H1 (cell line): ENCODE measurements at regions not wholly inside any gene's neighbourhood (a gene's known extent, or its start where the extent isn't known, plus 50 kb on each side); places are given as distances from the start of the nearest gene placed in this dataset.

ENCODE experiments used
- CHD1 ChIP-seq: IDR thresholded peaks from 2 replicates; pipeline ENCODE4 v1.6.1; 2012; ENCODE audit warnings: low read depth, low read length, improper control_type of control experiment
- NRF1 ChIP-seq: IDR thresholded peaks from 2 replicates; pipeline ENCODE4 v1.6.1; 2011; ENCODE audit warnings: mild to moderate bottlenecking, low read depth, low read length, improper control_type of control experiment
- SIRT6 ChIP-seq: IDR thresholded peaks from one replicate; pipeline ENCODE4 v1.7.1; 2012; ENCODE audit warnings: low read length, inconsistent platforms

DNA sequence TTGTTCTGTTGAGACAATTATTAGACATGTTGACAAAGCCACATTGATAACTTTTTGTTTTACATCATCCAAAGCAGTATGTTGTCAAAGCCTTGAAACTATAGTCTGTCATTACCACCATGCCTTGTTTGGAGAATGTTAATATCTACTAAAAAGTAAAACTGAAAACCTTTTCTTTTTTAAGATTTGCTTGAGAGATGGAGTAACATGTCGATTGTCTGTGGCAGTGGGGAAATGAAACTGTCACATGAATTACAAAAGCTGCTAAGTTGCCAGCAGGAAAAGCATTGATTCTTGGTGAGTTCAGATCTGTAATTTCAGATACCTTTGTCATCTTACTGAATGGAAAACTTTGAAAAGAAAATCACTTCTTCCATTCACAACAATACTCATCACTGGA, 69.1 kb downstream of the TFPI2 start (continued):
- TF ChIP-seq NRF1 (no peak), SIRT6 (no peak), CHD1 (no peak)
